IMR-90 (cell line): ENCODE measurements at regions not wholly inside any gene's neighbourhood (a gene's known extent, or its start where the extent isn't known, plus 50 kb on each side); places are given as distances from the start of the nearest gene placed in this dataset.

Source experiments
- ATAC-seq: fragments of 200-7000 bp; cut with Tn5 transposase; 2 replicates; pipeline ENCODE4 v1.9.1; 2020; ENCODE audit warnings: low read depth, mild to moderate bottlenecking, moderate library complexity
- BruUV-seq: library from RNA; stranded (reverse); fragments of 400-500 nt; replicated peaks from 2 replicates; lab custom pipeline; 2021; lab: Mats Ljungman, UMichigan
- CTCF ChIA-PET: fragments of 300-600 bp; formaldehyde crosslinking; extraction: SDS; loops from one replicate; lab custom pipeline; 2021; ENCODE audit warnings: antibody characterized with exemption; lab: Yijun Ruan, JAX
- POLR2A ChIA-PET: fragments of 300-600 bp; sonication (Branson Sonifier 250); formaldehyde crosslinking; loops from one replicate; lab custom pipeline; 2022; ENCODE audit warnings: antibody characterized with exemption; ENCODE audit not compliant: unreplicated experiment; lab: Charles Lee
- DNase-seq: peaks from one replicate; pipeline ENCODE4 v3.0.0; 2013
- H2AFZ ChIP-seq: replicated peaks from 2 replicates; pipeline ENCODE3; 2013; ENCODE audit warnings: low read length, mild to moderate bottlenecking; ENCODE audit not compliant: poor library complexity
- H2AK5ac ChIP-seq: 2 replicates; pipeline ENCODE4 v1.6.1; 2013; ENCODE audit warnings: low read depth, low read length, inconsistent platforms
- H2AK9ac ChIP-seq: replicated peaks from 2 replicates; pipeline ENCODE3; 2013; ENCODE audit warnings: mild to moderate bottlenecking, low read depth, low read length, moderate library complexity; ENCODE audit not compliant: poor library complexity
- H2BK120ac ChIP-seq: 2 replicates; pipeline ENCODE4 v1.6.1; 2013; ENCODE audit warnings: low read depth, low read length, inconsistent platforms
- H2BK15ac ChIP-seq: 3 replicates; pipeline ENCODE4 v1.6.1; 2013; ENCODE audit warnings: low read depth, low read length, inconsistent platforms
- H2BK20ac ChIP-seq: 2 replicates; pipeline ENCODE4 v1.6.1; 2013; ENCODE audit warnings: low read depth, mild to moderate bottlenecking, inconsistent platforms, low read length, moderate library complexity
- H2BK5ac ChIP-seq: 2 replicates; pipeline ENCODE4 v1.6.1; 2013; ENCODE audit warnings: mild to moderate bottlenecking, low read depth, low read length, inconsistent platforms; ENCODE audit not compliant: poor library complexity, severe bottlenecking
- H3K14ac ChIP-seq: replicated peaks from 2 replicates; pipeline ENCODE4 v1.6.1; 2013; ENCODE audit warnings: low read depth, low read length, inconsistent platforms
- H3K18ac ChIP-seq: 2 replicates; pipeline ENCODE4 v1.6.1; 2013; ENCODE audit warnings: low read depth, low read length, control low read depth
- H3K23ac ChIP-seq: 2 replicates; pipeline ENCODE4 v1.6.1; 2013; ENCODE audit warnings: low read depth, low read length, inconsistent platforms
- H3K27ac ChIP-seq: 2 replicates; pipeline ENCODE4 v1.5.1; 2013; ENCODE audit warnings: mild to moderate bottlenecking, control low read depth, low read length; ENCODE audit not compliant: insufficient read depth
- H3K27me3 ChIP-seq: 2 replicates; pipeline ENCODE4 v1.6.1; 2013; ENCODE audit warnings: low read length; ENCODE audit not compliant: control insufficient read depth, insufficient read depth
- H3K36me3 ChIP-seq: 2 replicates; pipeline ENCODE4 v1.6.1; 2013; ENCODE audit warnings: low read length, mixed read lengths; ENCODE audit not compliant: control insufficient read depth, insufficient read depth
- H3K4ac ChIP-seq: 2 replicates; pipeline ENCODE4 v1.6.1; 2013; ENCODE audit warnings: low read depth, low read length, inconsistent platforms
- H3K4me1 ChIP-seq: 2 replicates; pipeline ENCODE4 v1.6.1; 2013; ENCODE audit warnings: low read length, mixed read lengths; ENCODE audit not compliant: control insufficient read depth, insufficient read depth
- H3K4me2 ChIP-seq: 2 replicates; pipeline ENCODE4 v1.6.1; 2013; ENCODE audit warnings: low read depth, mild to moderate bottlenecking, control low read depth, low read length, moderate library complexity
- H3K4me3 ChIP-seq: 2 replicates; pipeline ENCODE4 v1.5.1; 2013; ENCODE audit warnings: low read depth, mild to moderate bottlenecking, control low read depth, low read length, moderate library complexity; ENCODE audit not compliant: insufficient read depth
- H3K56ac ChIP-seq: 2 replicates; pipeline ENCODE4 v1.6.1; 2013; ENCODE audit warnings: low read length, inconsistent platforms; ENCODE audit not compliant: insufficient read depth; ENCODE audit errors: extremely low read depth
- H3K79me1 ChIP-seq, 2 experiments: 2 replicates each; pipeline ENCODE4 v1.6.1; 2013; ENCODE audit warnings: low read length in 2 of 2, inconsistent platforms in 1 of 2, low read depth in 1 of 2
- H3K9ac ChIP-seq: 2 replicates; pipeline ENCODE4 v1.6.1; 2013; ENCODE audit warnings: low read depth, low read length, control low read depth
- H3K9me1 ChIP-seq: 2 replicates; pipeline ENCODE4 v1.6.1; 2013; ENCODE audit warnings: low read length, inconsistent platforms; ENCODE audit not compliant: insufficient read depth
- H3K9me3 ChIP-seq: 2 replicates; pipeline ENCODE4 v1.6.1; 2013; ENCODE audit warnings: low read length; ENCODE audit not compliant: control insufficient read depth, insufficient read depth
- H4K20me1 ChIP-seq: 2 replicates; pipeline ENCODE4 v1.6.1; 2013; ENCODE audit warnings: low read length, inconsistent platforms; ENCODE audit not compliant: insufficient read depth
- H4K5ac ChIP-seq: 2 replicates; pipeline ENCODE4 v1.6.1; 2013; ENCODE audit warnings: mild to moderate bottlenecking, low read depth, low read length, control low read depth
- H4K8ac ChIP-seq, 2 experiments: 2 replicates each; pipeline ENCODE4 v1.6.1; 2013; ENCODE audit warnings: low read depth in 2 of 2, low read length in 2 of 2, control low read depth in 1 of 2, inconsistent platforms in 1 of 2
- H4K91ac ChIP-seq: 2 replicates; pipeline ENCODE4 v1.6.1; 2013; ENCODE audit warnings: low read depth, low read length, inconsistent platforms; ENCODE audit not compliant: insufficient read depth
- BHLHE40 ChIP-seq: fragments of 150-350 bp; IDR thresholded peaks from 2 replicates; pipeline ENCODE4 v1.6.1; 2016; ENCODE audit warnings: mild to moderate bottlenecking, low read depth, low read length
- CEBPB ChIP-seq: IDR thresholded peaks from 2 replicates; pipeline ENCODE4 v1.6.1; 2012; ENCODE audit warnings: low read depth, low read length, improper control_type of control experiment
- CHD1 ChIP-seq: IDR thresholded peaks from 2 replicates; pipeline ENCODE4 v1.6.1; 2012; ENCODE audit warnings: low read depth, low read length, improper control_type of control experiment
- CTCF ChIP-seq: conservative IDR thresholded peaks from 2 replicates; pipeline ENCODE4 v1.5.1; 2012; ENCODE audit warnings: mild to moderate bottlenecking, low read depth, low read length, improper control_type of control experiment
- FOS ChIP-seq: fragments of 150-350 bp; IDR thresholded peaks from 2 replicates; pipeline ENCODE4 v1.6.1; 2016; ENCODE audit warnings: low read depth, low read length
- MAFK ChIP-seq: IDR thresholded peaks from 2 replicates; pipeline ENCODE4 v1.6.1; 2012; ENCODE audit warnings: low read depth, low read length, improper control_type of control experiment
- MAZ ChIP-seq: IDR thresholded peaks from 2 replicates; pipeline ENCODE4 v1.6.1; 2012; ENCODE audit warnings: low read depth, mild to moderate bottlenecking, low read length, improper control_type of control experiment, moderate library complexity, borderline replicate concordance
- MXI1 ChIP-seq: IDR thresholded peaks from 2 replicates; pipeline ENCODE4 v1.6.1; 2012; ENCODE audit warnings: low read depth, mild to moderate bottlenecking, low read length, moderate library complexity, borderline replicate concordance
- POLR2A ChIP-seq: IDR thresholded peaks from 2 replicates; pipeline ENCODE4 v1.6.1; 2012; ENCODE audit warnings: mild to moderate bottlenecking, low read depth, low read length
- RAD21 ChIP-seq: IDR thresholded peaks from 2 replicates; pipeline ENCODE4 v1.6.1; 2012; ENCODE audit warnings: low read length, improper control_type of control experiment
- RCOR1 ChIP-seq: IDR thresholded peaks from 2 replicates; pipeline ENCODE4 v1.6.1; 2012; ENCODE audit warnings: mild to moderate bottlenecking, low read length, improper control_type of control experiment; ENCODE audit not compliant: insufficient replicate concordance
- RFX5 ChIP-seq: IDR thresholded peaks from 2 replicates; pipeline ENCODE4 v1.8.0; 2012; ENCODE audit warnings: low read depth, mild to moderate bottlenecking, low read length, moderate library complexity
- SMC3 ChIP-seq: fragments of 150-350 bp; IDR thresholded peaks from 2 replicates; pipeline ENCODE4 v1.6.1; 2016; ENCODE audit warnings: low read depth, mild to moderate bottlenecking, antibody characterized with exemption, low read length, moderate library complexity
- USF2 ChIP-seq: fragments of 150-350 bp; IDR thresholded peaks from 2 replicates; pipeline ENCODE4 v1.6.1; 2017; ENCODE audit warnings: mild to moderate bottlenecking, antibody characterized with exemption, low read length, low read depth
- WGBS, 2 experiments: methylation state at CpG; one replicate each; pipeline versions ENCODE4 v1.1.5 to v1.1.7; 2013; ENCODE audit warnings: missing lambda C conversion rate in 2 of 2; ENCODE audit not compliant: insufficient read length in 1 of 2; ENCODE audit errors: extremely low coverage in 2 of 2; 5-methylcytosine and 5-hydroxymethylcytosine counted together
- dilution Hi-C: fragments of 300-500 bp; cut with HindIII; formaldehyde crosslinking; loops from one replicate; pipeline ENCODE4 v1.14.3; 2018; ENCODE audit warnings: low sequenced_read_pairs; ENCODE audit not compliant: unreplicated experiment
- in situ Hi-C: fragments of 300-500 bp; cut with MboI; formaldehyde crosslinking; loops from 3 replicates; pipeline ENCODE4 v1.14.3; 2019; ENCODE audit warnings: low sequenced_read_pairs, inconsistent platforms, mixed read lengths
- intact Hi-C: fragments of 100-400 bp; cut with micrococcal nuclease; formaldehyde crosslinking; loops from 2 replicates; pipeline ENCODE4 v1.10.0; 2022
- TF ChIP-seq, protein P1 (sequence below): fragments of 150-350 bp; IDR thresholded peaks from 2 replicates; pipeline ENCODE4 v1.6.1; 2016; ENCODE audit warnings: low read depth, mild to moderate bottlenecking, low read length, moderate library complexity, borderline replicate concordance

GRCh38 chrX:125505207-125505606, 185.5 kb downstream of the TEX13C start:
- Histone ChIP-seq H2BK120ac (no peak overlapping the region), H4K91ac (no peak overlapping the region), H3K4me2 (no peak overlapping the region), H3K9me3 (no peaks in the 10 kb centered on the region; the same call in 1 of the 2 replicates), H3K4me3 (no peak overlapping the region), H3K18ac (no peak overlapping the region), H3K27ac (no peak overlapping the region), H2BK20ac (no peak overlapping the region), H4K8ac (no peak overlapping the region), H3K4me1 (no peaks in the 10 kb centered on the region), H4K5ac (no peak overlapping the region), H3K4ac (no peak overlapping the region), H3K14ac (no peak overlapping the region), H3K36me3 (no peaks in the 10 kb centered on the region), H3K9me1 (no peaks in the 10 kb centered on the region), H3K79me1 (no peaks in the 10 kb centered on the region), H3K56ac (no peak overlapping the region), H2AK5ac (no peak overlapping the region), H2AFZ (no peak overlapping the region), H2AK9ac (no peak overlapping the region), H3K27me3 (no peaks in the 10 kb centered on the region), H4K20me1 (no peaks in the 10 kb centered on the region), H2BK5ac (no peak overlapping the region), H2BK15ac (no peak overlapping the region), H3K9ac (no peak overlapping the region), H3K23ac (no peak overlapping the region)
- in situ Hi-C loops (no loop called here), intact Hi-C loops (no loop called here), dilution Hi-C loops (no loop called here)
- TF ChIP-seq, protein P1, sequence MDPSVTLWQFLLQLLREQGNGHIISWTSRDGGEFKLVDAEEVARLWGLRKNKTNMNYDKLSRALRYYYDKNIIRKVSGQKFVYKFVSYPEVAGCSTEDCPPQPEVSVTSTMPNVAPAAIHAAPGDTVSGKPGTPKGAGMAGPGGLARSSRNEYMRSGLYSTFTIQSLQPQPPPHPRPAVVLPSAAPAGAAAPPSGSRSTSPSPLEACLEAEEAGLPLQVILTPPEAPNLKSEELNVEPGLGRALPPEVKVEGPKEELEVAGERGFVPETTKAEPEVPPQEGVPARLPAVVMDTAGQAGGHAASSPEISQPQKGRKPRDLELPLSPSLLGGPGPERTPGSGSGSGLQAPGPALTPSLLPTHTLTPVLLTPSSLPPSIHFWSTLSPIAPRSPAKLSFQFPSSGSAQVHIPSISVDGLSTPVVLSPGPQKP, result no peak
- TF ChIP-seq MAFK (no peak), CEBPB (no peak), USF2 (no peak), FOS (no peak), RCOR1 (no peak), CHD1 (no peak), RFX5 (no peak), SMC3 (no peak), MAZ (no peak), CTCF (no peak), POLR2A (no peak), BHLHE40 (no peak), MXI1 (no peak), RAD21 (no peak)
- no CpG with 5 or more reads among the region's 2 CpGs for WGBS, 2 experiments
- ChIA-PET CTCF (no interaction called here), POLR2A (no interaction called here)
- no TSS peak for BruUV-seq
- no peak for ATAC-seq
- DNase-seq, result no peak
